HEK293T (cell line): ENCODE measurements at regions not wholly inside any gene's neighbourhood (a gene's known extent, or its start where the extent isn't known, plus 50 kb on each side); places are given as distances from the start of the nearest gene placed in this dataset.

ENCODE experiments used
- CTCF ChIA-PET: fragments of 350-600 bp; formaldehyde crosslinking; extraction: SDS; loops from one replicate; lab custom pipeline; 2021; ENCODE audit warnings: antibody characterized with exemption, inconsistent platforms; lab: Yijun Ruan, JAX
- POLR2A ChIA-PET: fragments of 350-600 bp; formaldehyde crosslinking; extraction: SDS; loops from one replicate; lab custom pipeline; 2020; ENCODE audit warnings: antibody characterized with exemption, inconsistent platforms; lab: Yijun Ruan, JAX
- DNase-seq: peaks from one replicate; pipeline ENCODE4 v3.0.0; 2012; ENCODE audit warnings: mixed read lengths; ENCODE audit errors: extremely low spot score
- ARNT ChIP-seq: fragments of 450-650 bp; IDR thresholded peaks from 2 replicates; pipeline ENCODE4 v1.6.1; 2017; ENCODE audit warnings: mild to moderate bottlenecking
- BHLHE40 ChIP-seq: fragments of 450-650 bp; IDR thresholded peaks from 2 replicates; pipeline ENCODE4 v1.6.1; 2016; ENCODE audit warnings: mild to moderate bottlenecking, moderate library complexity, borderline replicate concordance
- CTBP1 ChIP-seq: fragments of 450-650 bp; IDR thresholded peaks from 2 replicates; pipeline ENCODE4 v1.6.1; 2016; ENCODE audit warnings: borderline replicate concordance
- ELF4 ChIP-seq: fragments of 450-650 bp; IDR thresholded peaks from 2 replicates; pipeline ENCODE4 v1.6.1; 2017; ENCODE audit warnings: antibody characterized with exemption
- FOXA1 ChIP-seq: fragments of 450-650 bp; IDR thresholded peaks from 2 replicates; pipeline ENCODE4 v1.6.1; 2016; ENCODE audit warnings: mild to moderate bottlenecking
- FOXK2 ChIP-seq: fragments of 450-650 bp; IDR thresholded peaks from 2 replicates; pipeline ENCODE4 v1.6.1; 2016; ENCODE audit warnings: mild to moderate bottlenecking
- FOXM1 ChIP-seq: fragments of 450-650 bp; IDR thresholded peaks from 2 replicates; pipeline ENCODE4 v1.6.1; 2017; ENCODE audit warnings: mild to moderate bottlenecking, borderline replicate concordance
- HDGF ChIP-seq: fragments of 450-650 bp; IDR thresholded peaks from 2 replicates; pipeline ENCODE4 v1.6.1; 2017; ENCODE audit warnings: antibody characterized with exemption, borderline replicate concordance
- L3MBTL2 ChIP-seq: fragments of 450-650 bp; conservative IDR thresholded peaks from 2 replicates; pipeline ENCODE4 v1.6.1; 2016; ENCODE audit warnings: mild to moderate bottlenecking
- LEF1 ChIP-seq: fragments of 450-650 bp; IDR thresholded peaks from 2 replicates; pipeline ENCODE4 v1.6.1; 2017; ENCODE audit warnings: mild to moderate bottlenecking, borderline replicate concordance
- NFRKB ChIP-seq: fragments of 450-650 bp; IDR thresholded peaks from 2 replicates; pipeline ENCODE4 v1.6.1; 2016; ENCODE audit warnings: mild to moderate bottlenecking, moderate library complexity
- SP1 ChIP-seq: fragments of 450-650 bp; IDR thresholded peaks from 2 replicates; pipeline ENCODE4 v1.6.1; 2017
- SUZ12 ChIP-seq: fragments of 450-650 bp; IDR thresholded peaks from 2 replicates; pipeline ENCODE4 v1.6.1; 2016; ENCODE audit warnings: mild to moderate bottlenecking
- TARDBP ChIP-seq: fragments of 450-650 bp; IDR thresholded peaks from 2 replicates; pipeline ENCODE4 v1.6.1; 2016
- ZNF384 ChIP-seq: fragments of 450-650 bp; IDR thresholded peaks from 2 replicates; pipeline ENCODE4 v1.6.1; 2016
- TF ChIP-seq, protein P1 (sequence below): fragments of 450-650 bp; IDR thresholded peaks from 2 replicates; pipeline ENCODE4 v1.6.1; 2016

DNA sequence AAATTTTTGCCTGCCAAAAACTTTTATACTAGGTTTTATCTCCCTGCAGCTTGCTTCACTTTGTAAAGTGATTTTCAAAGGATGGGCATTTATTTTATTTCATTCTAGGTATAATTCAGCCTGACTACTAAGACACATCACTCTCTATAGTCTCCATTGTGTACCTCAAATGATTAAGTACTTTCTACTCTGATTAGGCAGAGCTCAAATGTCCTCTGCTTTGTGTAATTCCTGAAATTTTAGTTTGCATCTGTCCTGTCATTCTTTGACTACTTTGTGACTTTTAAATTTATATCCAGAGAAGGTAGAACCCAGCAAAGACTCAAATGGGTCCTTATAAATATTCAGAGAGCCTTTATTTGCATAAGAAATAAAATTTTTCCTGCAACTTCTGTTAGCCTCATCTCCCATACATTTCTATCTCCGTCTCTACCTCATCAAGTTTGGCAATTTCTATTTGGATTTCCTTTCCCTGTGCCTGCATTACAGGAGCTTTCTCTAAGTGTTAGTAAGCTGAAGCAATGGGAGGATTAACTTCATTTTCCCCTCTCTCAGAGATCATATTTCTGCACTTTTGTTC, 1038.0 kb upstream of the ATXN8OS start:
- ChIA-PET POLR2A (no interaction called here), CTCF (no interaction called here)
- TF ChIP-seq ELF4: no peak
- no peak for TF ChIP-seq ARNT
- no peak for TF ChIP-seq BHLHE40
- TF ChIP-seq HDGF: no peak
- no peak for TF ChIP-seq L3MBTL2
- TF ChIP-seq LEF1: no peak
- no peak for TF ChIP-seq NFRKB
- TF ChIP-seq TARDBP: no peak
- TF ChIP-seq FOXA1: no peak
- TF ChIP-seq ZNF384: no peak
- no peak for TF ChIP-seq CTBP1
- TF ChIP-seq, protein P1, sequence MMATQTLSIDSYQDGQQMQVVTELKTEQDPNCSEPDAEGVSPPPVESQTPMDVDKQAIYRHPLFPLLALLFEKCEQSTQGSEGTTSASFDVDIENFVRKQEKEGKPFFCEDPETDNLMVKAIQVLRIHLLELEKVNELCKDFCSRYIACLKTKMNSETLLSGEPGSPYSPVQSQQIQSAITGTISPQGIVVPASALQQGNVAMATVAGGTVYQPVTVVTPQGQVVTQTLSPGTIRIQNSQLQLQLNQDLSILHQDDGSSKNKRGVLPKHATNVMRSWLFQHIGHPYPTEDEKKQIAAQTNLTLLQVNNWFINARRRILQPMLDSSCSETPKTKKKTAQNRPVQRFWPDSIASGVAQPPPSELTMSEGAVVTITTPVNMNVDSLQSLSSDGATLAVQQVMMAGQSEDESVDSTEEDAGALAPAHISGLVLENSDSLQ: no peak
- TF ChIP-seq FOXK2: no peak
- DNase-seq: no peak

DNA sequence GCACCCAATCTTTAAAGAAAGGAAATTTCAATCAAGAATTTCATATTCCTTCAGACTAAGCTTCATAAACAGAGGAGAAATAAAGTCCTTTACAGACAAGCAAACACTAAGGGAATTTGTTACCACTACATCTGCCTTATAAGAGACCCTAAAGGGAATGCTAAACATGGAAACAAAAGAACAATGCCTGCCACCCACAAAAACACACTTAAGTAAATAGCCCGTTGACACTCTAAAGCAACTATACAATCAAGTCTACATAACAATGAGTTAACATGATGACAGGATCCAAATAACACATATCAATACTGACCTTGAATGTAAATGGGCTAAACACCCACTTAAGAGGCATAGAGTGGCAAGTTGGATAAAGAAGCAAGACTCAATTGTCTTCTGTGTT, 1056.9 kb upstream of the ATXN8OS start:
- CTCF ChIA-PET: interaction anchor here (0.7 kb wide), 1 partner anchor 474 kb away, joined by 3 read pairs; no protein-coding TSS in a partner anchor
- DNase-seq: no peak
- no peak for TF ChIP-seq CTBP1
- no peak for TF ChIP-seq ELF4
- TF ChIP-seq SUZ12: no peak
- TF ChIP-seq L3MBTL2: no peak
- TF ChIP-seq TARDBP: no peak
- no peak for TF ChIP-seq ZNF384
- TF ChIP-seq BHLHE40: no peak
- TF ChIP-seq FOXK2: no peak
- TF ChIP-seq HDGF: no peak
- POLR2A ChIA-PET: no interaction called here

DNA sequence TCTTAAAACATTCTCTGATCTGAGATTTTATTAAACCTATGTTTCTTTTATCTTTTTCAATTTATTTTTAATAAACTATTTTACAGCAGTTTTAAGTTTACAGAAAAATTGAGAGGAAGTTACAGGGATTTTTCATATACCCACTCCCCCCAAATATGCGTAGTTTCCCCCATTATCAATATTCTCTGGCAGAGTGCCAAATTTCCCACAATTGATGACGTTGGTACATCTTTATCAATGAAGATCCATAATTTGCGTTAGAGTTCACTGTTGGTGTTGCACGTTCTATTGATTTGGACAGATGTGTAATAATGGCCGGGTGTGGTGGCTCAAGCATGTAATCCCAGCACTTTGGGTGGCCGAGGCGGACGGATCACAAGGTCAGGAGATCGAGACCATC, 1063.0 kb upstream of the ATXN8OS start:
- POLR2A ChIA-PET: no interaction called here

DNA sequence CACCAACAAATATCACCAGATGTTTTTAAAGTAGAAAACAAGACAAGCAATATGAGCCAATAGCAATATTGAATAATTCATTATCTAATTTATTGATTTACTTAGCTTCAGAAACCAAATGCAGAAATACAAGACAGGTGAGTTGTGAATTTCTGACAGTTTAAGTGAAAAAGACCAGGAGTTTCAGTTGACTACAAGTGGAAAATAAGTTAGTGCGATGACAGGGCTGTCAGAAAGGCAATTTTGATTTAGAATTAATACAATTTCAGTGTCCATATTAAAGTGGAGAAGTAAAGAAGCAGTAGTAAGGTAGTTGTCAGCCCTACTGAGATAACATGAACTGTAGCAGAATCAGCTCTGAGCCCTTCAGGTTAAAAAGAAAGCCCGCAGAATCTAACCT, 1066.7 kb upstream of the ATXN8OS start:
- ChIA-PET CTCF (no interaction called here), POLR2A (no interaction called here)
- TF ChIP-seq BHLHE40 (no peak), TARDBP (no peak), SUZ12 (no peak), LEF1 (no peak), ARNT (no peak), SP1 (no peak), L3MBTL2 (no peak), FOXA1 (no peak), CTBP1 (no peak), NFRKB (no peak), ZNF384 (no peak), ELF4 (no peak), FOXK2 (no peak), HDGF (no peak), FOXM1 (no peak)
- TF ChIP-seq, protein P1: no peak
- DNase-seq: no peak

More for the DNA sequence above, 1063.0 kb upstream of the ATXN8OS start:
- TF ChIP-seq L3MBTL2 (no peak), CTBP1 (no peak), FOXK2 (no peak), BHLHE40 (no peak), ELF4 (no peak), LEF1 (no peak)
- TF ChIP-seq, protein P1: no peak
- no peak for DNase-seq
- CTCF ChIA-PET: no interaction called here

DNA sequence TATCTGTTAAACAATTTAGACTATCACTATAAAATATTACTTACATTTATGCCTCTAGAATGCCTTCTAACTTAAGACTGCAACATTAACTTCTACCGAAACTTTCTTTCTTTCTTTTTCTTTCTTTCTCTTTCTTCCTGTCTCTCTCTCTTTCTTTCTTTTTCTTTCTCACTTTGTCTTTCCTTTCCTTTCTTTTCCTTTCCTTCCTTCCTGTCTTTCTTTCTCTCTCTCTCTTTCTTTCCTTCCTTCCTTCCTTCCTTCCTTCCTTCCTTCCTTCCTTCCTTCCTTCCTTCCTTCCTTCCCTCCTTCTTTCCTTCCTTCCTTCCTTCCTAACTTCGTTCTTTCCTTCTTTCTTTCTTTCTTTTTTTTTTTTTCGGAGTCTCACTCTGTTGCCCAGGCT, 1071.9 kb upstream of the ATXN8OS start:
- DNase-seq: no peak
- TF ChIP-seq TARDBP (no peak), SP1 (no peak), ZNF384 (no peak), BHLHE40 (no peak), FOXA1 (no peak), ARNT (no peak), LEF1 (no peak), L3MBTL2 (no peak), NFRKB (no peak), FOXM1 (no peak), SUZ12 (no peak)
- TF ChIP-seq, protein P1: no peak
- ChIA-PET CTCF (no interaction called here), POLR2A (no interaction called here)

DNA sequence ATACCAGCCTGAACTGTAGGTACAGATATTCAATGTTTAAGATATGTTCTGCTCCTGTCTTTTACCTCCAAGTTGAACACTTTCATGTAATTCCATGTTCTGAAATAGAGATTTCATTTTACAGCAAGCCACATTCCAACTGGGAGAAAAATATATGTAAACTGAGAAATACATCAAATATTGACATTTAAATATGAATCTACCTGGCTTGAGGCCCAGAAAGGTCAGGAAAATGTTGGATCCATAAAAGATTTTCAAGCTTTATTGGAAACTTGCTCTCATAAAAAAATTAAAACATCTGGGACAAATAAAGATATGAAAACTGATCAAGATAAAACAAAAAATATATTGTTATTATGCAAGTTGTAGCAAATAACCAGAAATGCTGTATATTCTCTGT, 1078.7 kb upstream of the ATXN8OS start:
- ChIA-PET POLR2A (no interaction called here), CTCF (no interaction called here)
- TF ChIP-seq, protein P1: no peak
- no peak for DNase-seq
